PC-9 (cell line): ENCODE measurements at regions not wholly inside any gene's neighbourhood (a gene's known extent, or its start where the extent isn't known, plus 50 kb on each side); places are given as distances from the start of the nearest gene placed in this dataset.
"Not testable (repeated sequence)": the region's sequence is repeated elsewhere in the genome, so short reads cannot be mapped to it uniquely, and the experiment has no call there.

ENCODE experiments used
- BruUV-seq: library from RNA; stranded (reverse); fragments of 400-500 nt; replicated peaks from 2 replicates; lab custom pipeline; 2021; lab: Mats Ljungman, UMichigan
- CTCF ChIA-PET: fragments of 300-600 bp; sonication (Branson Sonifier 250); formaldehyde crosslinking; loops from one replicate; lab custom pipeline; 2022; ENCODE audit warnings: antibody characterized with exemption; lab: Charles Lee
- POLR2A ChIA-PET: fragments of 300-600 bp; sonication (Branson Sonifier 250); formaldehyde crosslinking; loops from one replicate; lab custom pipeline; 2022; ENCODE audit warnings: antibody characterized with exemption; ENCODE audit not compliant: unreplicated experiment; lab: Charles Lee
- DNase-seq, 2 experiments: peaks; one replicate each; pipeline versions ENCODE4 v3.0.0 to v3.0.0-alpha.2; 2015 to 2022; ENCODE audit warnings: mixed read lengths in 1 of 2
- H2AFZ ChIP-seq: fragments of 200-600 bp; sonication (generic); 2 replicates; pipeline ENCODE4 v1.8.1; 2017; ENCODE audit warnings: antibody characterized with exemption
- H3F3A ChIP-seq: fragments of 200-600 bp; sonication (generic); 2 replicates; pipeline ENCODE4 v1.8.1; 2017; ENCODE audit warnings: antibody characterized with exemption, mild to moderate bottlenecking, low read depth; ENCODE audit not compliant: insufficient read depth
- H3K27ac ChIP-seq: fragments of 200-600 bp; sonication (generic); 2 replicates; pipeline ENCODE4 v1.6.1; 2016; ENCODE audit warnings: mixed run types
- H3K27me3 ChIP-seq: fragments of 200-600 bp; sonication (generic); 2 replicates; pipeline ENCODE4 v1.6.1; 2016; ENCODE audit warnings: low read depth, mixed run types; ENCODE audit not compliant: insufficient read depth
- H3K36me3 ChIP-seq: fragments of 200-600 bp; sonication (generic); 2 replicates; pipeline ENCODE4 v1.6.1; 2016; ENCODE audit warnings: low read depth, mixed run types
- H3K4me1 ChIP-seq: fragments of 200-600 bp; sonication (generic); replicated peaks from 2 replicates; pipeline ENCODE4 v1.6.1; 2016; ENCODE audit warnings: mixed run types; ENCODE audit not compliant: insufficient read depth
- H3K4me2 ChIP-seq: fragments of 200-600 bp; sonication (generic); 2 replicates; pipeline ENCODE4 v1.6.1; 2017; ENCODE audit warnings: mixed run types
- H3K4me3 ChIP-seq: fragments of 200-600 bp; sonication (generic); 2 replicates; pipeline ENCODE4 v1.6.1; 2016; ENCODE audit warnings: mixed run types
- H3K79me2 ChIP-seq: fragments of 200-600 bp; sonication (generic); 2 replicates; pipeline ENCODE4 v1.6.1; 2017; ENCODE audit warnings: low read depth, mixed run types
- H3K9me2 ChIP-seq: fragments of 200-600 bp; sonication (generic); 2 replicates; pipeline ENCODE4 v1.8.1; 2017; ENCODE audit warnings: mild to moderate bottlenecking; ENCODE audit not compliant: insufficient read depth
- H3K9me3 ChIP-seq: fragments of 200-600 bp; sonication (generic); 2 replicates; pipeline ENCODE4 v1.8.1; 2016; ENCODE audit warnings: low read depth; ENCODE audit not compliant: insufficient read depth
- H4K20me1 ChIP-seq: fragments of 200-600 bp; sonication (generic); 2 replicates; pipeline ENCODE4 v1.8.1; 2017; ENCODE audit not compliant: insufficient read depth
- EZH2 ChIP-seq: fragments of 200-600 bp; sonication (generic); IDR thresholded peaks from 2 replicates; pipeline ENCODE4 v1.8.0; 2017; ENCODE audit warnings: antibody characterized with exemption, low read depth
- intact Hi-C: fragments of 100-400 bp; cut with micrococcal nuclease; formaldehyde crosslinking; loops from one replicate; pipeline ENCODE4 v1.10.0; 2022; ENCODE audit not compliant: unreplicated experiment
- TF ChIP-seq, protein P1 (sequence below): fragments of 200-600 bp; sonication (generic); conservative IDR thresholded peaks from 2 replicates; pipeline ENCODE4 v1.6.1; 2017; ENCODE audit warnings: mixed run types, antibody characterized with exemption, mild to moderate bottlenecking, moderate library complexity

DNA sequence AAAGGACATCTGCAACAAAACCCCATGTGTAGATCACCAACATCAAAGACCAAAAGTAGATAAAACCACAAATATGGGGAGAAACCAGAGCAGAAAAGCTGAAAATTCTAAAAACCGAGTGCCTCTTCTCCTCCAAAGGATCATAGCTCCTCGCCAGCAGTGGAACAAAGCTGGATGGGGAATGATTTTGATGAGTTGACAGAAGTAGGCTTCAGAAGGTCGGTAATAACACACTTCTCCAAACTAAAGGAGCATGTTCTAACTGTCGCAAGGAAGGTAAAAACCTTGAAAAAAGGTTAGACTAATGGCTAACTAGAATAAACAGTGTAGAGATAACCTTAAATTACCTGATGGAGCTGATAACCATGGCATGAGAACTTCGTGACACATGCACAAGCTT lies 109.9 kb upstream of the SYNCRIP start:
- no peak for DNase-seq
- Histone ChIP-seq H3K4me1 (peaks cover 5% of the 10 kb centered on the region), H3K36me3 (no peaks in the 10 kb centered on the region), H3K9me2 (no peaks in the 10 kb centered on the region), H3K9me3 (no peaks in the 10 kb centered on the region), H3F3A (no peaks in the 10 kb centered on the region), H4K20me1 (no peaks in the 10 kb centered on the region), H3K27me3 (no peaks in the 10 kb centered on the region), H3K4me2 (no peak overlapping the region), H3K79me2 (no peaks in the 10 kb centered on the region), H3K27ac (no peak overlapping the region), H3K4me3 (no peak overlapping the region), H2AFZ (no peak overlapping the region)
- no TSS peak for BruUV-seq
- ChIA-PET CTCF (no interaction called here), POLR2A (no interaction called here)
- no peak for TF ChIP-seq EZH2
- intact Hi-C loops = no loop called here

DNA sequence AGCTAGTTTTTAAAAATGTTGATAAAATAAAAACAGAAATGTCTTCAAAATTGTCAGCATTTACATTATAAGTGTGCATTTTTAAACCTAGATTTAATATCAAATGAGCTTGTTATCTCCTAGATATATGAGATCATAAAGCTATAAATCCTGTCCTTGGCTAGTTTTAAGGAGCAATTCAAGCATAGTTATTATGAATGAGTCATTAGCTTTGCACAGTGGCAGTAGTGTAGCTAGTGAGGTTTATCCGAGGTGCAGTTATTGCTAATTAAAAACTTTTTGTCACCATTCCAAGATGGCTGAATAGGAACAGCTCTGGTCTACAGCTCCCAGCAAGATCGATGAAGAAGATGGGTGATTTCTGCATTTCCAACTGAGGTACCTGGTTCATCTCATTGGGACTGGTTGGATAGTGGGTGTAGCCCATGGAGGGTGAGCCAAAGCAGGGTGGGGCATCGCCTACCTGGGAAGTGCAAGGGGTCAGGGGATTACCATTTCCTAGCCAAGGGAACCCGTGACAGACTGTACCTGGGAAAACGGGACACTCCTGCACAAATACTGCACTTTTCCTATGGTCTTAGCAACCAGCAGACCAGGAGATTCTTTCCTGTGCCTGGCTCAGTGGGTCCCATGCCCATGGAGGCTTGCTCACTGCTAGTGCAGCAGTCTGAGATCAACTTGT lies 108.8 kb upstream of the SYNCRIP start:
- no peaks in the 10 kb centered on the region for H3K27me3 ChIP-seq
- peaks cover 10% of the 10 kb centered on the region for H3K4me1 ChIP-seq
- no peak overlapping the region for H3K4me3 ChIP-seq
- ChIA-PET CTCF (interaction anchor here (0.6 kb wide), 1 partner anchor 867 kb away, joined by 4 read pairs; no protein-coding TSS in a partner anchor), POLR2A (no interaction called here)
- no TSS peak for BruUV-seq
- intact Hi-C loops = no loop called here
- H3F3A ChIP-seq = no peaks in the 10 kb centered on the region
- H3K9me2 ChIP-seq = no peaks in the 10 kb centered on the region
- no peak for DNase-seq
- H3K27ac ChIP-seq = no peak overlapping the region
- H2AFZ ChIP-seq = no peak overlapping the region
- H3K36me3 ChIP-seq = no peaks in the 10 kb centered on the region
- H4K20me1 ChIP-seq = no peaks in the 10 kb centered on the region
- H3K9me3 ChIP-seq = no peaks in the 10 kb centered on the region
- TF ChIP-seq, protein P1, sequence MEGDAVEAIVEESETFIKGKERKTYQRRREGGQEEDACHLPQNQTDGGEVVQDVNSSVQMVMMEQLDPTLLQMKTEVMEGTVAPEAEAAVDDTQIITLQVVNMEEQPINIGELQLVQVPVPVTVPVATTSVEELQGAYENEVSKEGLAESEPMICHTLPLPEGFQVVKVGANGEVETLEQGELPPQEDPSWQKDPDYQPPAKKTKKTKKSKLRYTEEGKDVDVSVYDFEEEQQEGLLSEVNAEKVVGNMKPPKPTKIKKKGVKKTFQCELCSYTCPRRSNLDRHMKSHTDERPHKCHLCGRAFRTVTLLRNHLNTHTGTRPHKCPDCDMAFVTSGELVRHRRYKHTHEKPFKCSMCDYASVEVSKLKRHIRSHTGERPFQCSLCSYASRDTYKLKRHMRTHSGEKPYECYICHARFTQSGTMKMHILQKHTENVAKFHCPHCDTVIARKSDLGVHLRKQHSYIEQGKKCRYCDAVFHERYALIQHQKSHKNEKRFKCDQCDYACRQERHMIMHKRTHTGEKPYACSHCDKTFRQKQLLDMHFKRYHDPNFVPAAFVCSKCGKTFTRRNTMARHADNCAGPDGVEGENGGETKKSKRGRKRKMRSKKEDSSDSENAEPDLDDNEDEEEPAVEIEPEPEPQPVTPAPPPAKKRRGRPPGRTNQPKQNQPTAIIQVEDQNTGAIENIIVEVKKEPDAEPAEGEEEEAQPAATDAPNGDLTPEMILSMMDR = no peak
- TF ChIP-seq EZH2 = no peak
- H3K4me2 ChIP-seq = no peak overlapping the region
- H3K79me2 ChIP-seq = no peaks in the 10 kb centered on the region

DNA sequence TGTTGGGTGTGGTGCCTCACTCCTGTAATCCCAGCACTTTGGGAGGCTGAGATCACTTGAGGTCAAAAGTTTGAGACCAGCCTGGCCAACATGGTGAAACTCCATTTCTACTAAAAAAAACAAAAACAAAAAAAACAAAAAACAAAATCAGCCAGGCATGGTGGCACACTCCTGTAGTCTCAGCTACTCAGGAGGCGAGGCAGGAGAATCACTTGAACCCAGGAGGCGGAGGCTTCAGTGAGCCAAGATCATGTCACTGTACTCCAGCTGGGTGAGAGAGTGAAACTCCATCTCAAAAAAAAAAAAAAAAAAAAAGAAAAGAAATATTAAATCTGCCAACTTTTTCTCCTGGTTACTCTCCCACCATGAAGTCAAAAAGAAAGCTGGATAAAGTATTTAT lies 107.5 kb upstream of the SYNCRIP start:
- H3K79me2 ChIP-seq, DNase-seq, H4K20me1 ChIP-seq, CTCF ChIA-PET, H3K9me2 ChIP-seq, H3F3A ChIP-seq, H3K27ac ChIP-seq, H3K4me1 ChIP-seq, H3K4me3 ChIP-seq, H3K9me3 ChIP-seq, H2AFZ ChIP-seq, POLR2A ChIA-PET, H3K27me3 ChIP-seq, H3K4me2 ChIP-seq, H3K36me3 ChIP-seq, intact Hi-C loops, BruUV-seq: not testable (repeated sequence)

DNA sequence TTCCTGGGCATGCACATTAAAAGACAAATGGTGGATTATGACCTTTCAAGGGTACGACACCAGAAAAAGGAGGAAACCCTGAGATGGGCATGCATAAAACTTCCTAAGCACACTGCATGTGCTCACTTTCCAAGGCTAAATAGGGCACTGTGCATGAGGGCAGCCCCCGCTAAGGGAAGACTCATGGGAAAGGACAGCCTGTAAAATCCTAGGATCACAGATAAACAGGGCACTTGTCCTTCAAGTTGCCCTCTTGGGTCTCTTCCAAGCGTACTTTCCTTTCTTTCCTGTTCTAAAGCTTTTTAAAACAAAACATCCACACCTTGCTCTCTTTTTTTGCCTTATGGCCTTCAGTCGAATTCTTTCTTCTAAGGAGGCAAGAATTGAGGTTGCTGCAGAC lies 106.5 kb upstream of the SYNCRIP start:
- no TSS peak for BruUV-seq
- Histone ChIP-seq H3F3A (no peaks in the 10 kb centered on the region), H3K79me2 (no peaks in the 10 kb centered on the region), H3K4me2 (no peak overlapping the region), H3K9me3 (no peaks in the 10 kb centered on the region), H3K36me3 (no peaks in the 10 kb centered on the region), H3K4me1 (peaks cover 10% of the 10 kb centered on the region), H4K20me1 (no peaks in the 10 kb centered on the region), H3K4me3 (no peak overlapping the region), H3K27me3 (no peaks in the 10 kb centered on the region), H3K9me2 (no peaks in the 10 kb centered on the region), H3K27ac (no peak overlapping the region), H2AFZ (no peak overlapping the region)
- TF ChIP-seq, protein P1 = no peak
- TF ChIP-seq EZH2 = no peak
- DNase-seq = no peak
- ChIA-PET POLR2A (no interaction called here), CTCF (no interaction called here)
- intact Hi-C loops = no loop called here
